B cell (primary cell): ENCODE measurements at regions not wholly inside any gene's neighbourhood (a gene's known extent, or its start where the extent isn't known, plus 50 kb on each side); places are given as distances from the start of the nearest gene placed in this dataset.

Experiments used
- ATAC-seq: fragments of 200-7000 bp; cut with Tn5 transposase; one replicate; pipeline ENCODE4 v1.10.0; 2021; ENCODE audit warnings: low read depth, mild to moderate bottlenecking, moderate number of reproducible peaks, moderate library complexity
- CTCF ChIA-PET: fragments of 350-600 bp; sonication (Branson Sonifier 250); formaldehyde crosslinking; loops from one replicate; lab custom pipeline; 2021; ENCODE audit warnings: antibody characterized with exemption, inconsistent platforms; lab: Charles Lee
- POLR2A ChIA-PET: fragments of 350-600 bp; sonication (Branson Sonifier 250); formaldehyde crosslinking; loops from one replicate; lab custom pipeline; 2021; ENCODE audit warnings: antibody characterized with exemption; lab: Charles Lee
- DNase-seq: peaks from one replicate; pipeline ENCODE4 v3.0.0; 2013
- H2AFZ ChIP-seq: 2 replicates; pipeline ENCODE4 v1.6.1; 2012; ENCODE audit warnings: mild to moderate bottlenecking, low read depth, low read length; ENCODE audit not compliant: insufficient read depth, poor library complexity, severe bottlenecking
- H3K27ac ChIP-seq, 2 donors: 1 replicate in 1 of 2; 2 replicates in 1 of 2; pipeline ENCODE4 v1.5.1; 2012 to 2013; ENCODE audit warnings: low read length in 2 of 2, mild to moderate bottlenecking in 2 of 2, moderate library complexity in 1 of 2
- H3K27me3 ChIP-seq, 4 experiments: fragments of 200-600 bp in 1 of 4; sonication (generic) in 1 of 4; replicated peaks in 1 of 4; 1 replicate in 2 of 4; 2 replicates in 2 of 4; pipeline versions ENCODE4 v1.6.1 to v1.7.0; 2013 to 2016; ENCODE audit warnings: low read length in 3 of 4, mild to moderate bottlenecking in 2 of 4, mixed read lengths in 1 of 4, moderate library complexity in 1 of 4; ENCODE audit not compliant: insufficient read depth in 4 of 4, control insufficient read depth in 3 of 4; ENCODE audit errors: control extremely low read depth in 1 of 4
- H3K36me3 ChIP-seq, 2 experiments: replicated peaks in 1 of 2; 1 replicate in 1 of 2; 2 replicates in 1 of 2; pipeline versions ENCODE4 v1.6.1 to v1.7.1; 2013; ENCODE audit warnings: low read length in 1 of 2; ENCODE audit not compliant: insufficient read depth in 2 of 2, control insufficient read depth in 1 of 2; ENCODE audit errors: control extremely low read depth in 1 of 2, extremely low read depth in 1 of 2
- H3K4me1 ChIP-seq, 2 donors: fragments of 200-600 bp in 1 of 2; sonication (generic) in 1 of 2; 1 replicate in 1 of 2; 2 replicates in 1 of 2; pipeline versions ENCODE4 v1.5.1 to v1.6.1; 2013 to 2017; ENCODE audit warnings: low read length in 2 of 2; ENCODE audit not compliant: control insufficient read depth in 2 of 2, insufficient read depth in 2 of 2
- H3K4me2 ChIP-seq: replicated peaks from 2 replicates; pipeline ENCODE3; 2012; ENCODE audit warnings: mild to moderate bottlenecking, low read depth, low read length; ENCODE audit not compliant: poor library complexity, severe bottlenecking
- H3K4me3 ChIP-seq, 5 experiments: fragments of 200-600 bp in 1 of 5; sonication (generic) in 1 of 5; 1 replicate in 3 of 5; 2 replicates in 2 of 5; pipeline versions ENCODE4 v1.5.1 to v1.7.0; 2011 to 2016; ENCODE audit warnings: low read length in 4 of 5, mild to moderate bottlenecking in 4 of 5, low read depth in 2 of 5, control low read depth in 1 of 5, moderate library complexity in 1 of 5; ENCODE audit not compliant: insufficient read depth in 1 of 5; ENCODE audit errors: control extremely low read depth in 1 of 5, extremely low read depth in 1 of 5
- H3K79me2 ChIP-seq: fragments of 200-600 bp; sonication (generic); one replicate; pipeline ENCODE4 v1.6.0; 2016; ENCODE audit warnings: low read length; ENCODE audit not compliant: control insufficient read depth, insufficient read depth
- H3K9ac ChIP-seq: fragments of 200-600 bp; sonication (generic); 2 replicates; pipeline ENCODE4 v1.6.1; 2017; ENCODE audit warnings: mild to moderate bottlenecking, low read length, moderate library complexity
- H3K9me3 ChIP-seq, 3 donors: one replicate each; pipeline versions ENCODE4 v1.6.1 to v1.7.1; 2013; ENCODE audit warnings: low read length in 2 of 3; ENCODE audit not compliant: control insufficient read depth in 2 of 3, insufficient read depth in 1 of 3; ENCODE audit errors: control extremely low read depth in 1 of 3
- H4K20me1 ChIP-seq: 2 replicates; pipeline ENCODE4 v1.6.0; 2012; ENCODE audit warnings: mild to moderate bottlenecking, low read length; ENCODE audit not compliant: insufficient read depth, control insufficient read depth, poor library complexity, severe bottlenecking
- H3K27ac Mint-ChIP-seq: one replicate; pipeline ENCODE4 v1.8.0; 2021; ENCODE audit warnings: mixed read lengths
- H3K27me3 Mint-ChIP-seq: one replicate; pipeline ENCODE4 v1.8.0; 2021; ENCODE audit warnings: mixed read lengths
- H3K4me1 Mint-ChIP-seq: one replicate; pipeline ENCODE4 v1.8.0; 2021; ENCODE audit warnings: mixed read lengths
- H3K4me3 Mint-ChIP-seq: one replicate; pipeline ENCODE4 v1.8.0; 2021; ENCODE audit warnings: mixed read lengths
- H3K9me3 Mint-ChIP-seq: one replicate; pipeline ENCODE4 v1.8.0; 2022; ENCODE audit warnings: mixed read lengths; ENCODE audit not compliant: insufficient read depth
- CTCF ChIP-seq: fragments of 200-600 bp; IDR thresholded peaks from one replicate; pipeline ENCODE4 v1.8.0; 2022; ENCODE audit warnings: antibody characterized with exemption, mild to moderate bottlenecking
- EZH2 ChIP-seq: IDR thresholded peaks from 2 replicates; pipeline ENCODE4 v1.6.1; 2012; ENCODE audit warnings: borderline replicate concordance, low read depth, mild to moderate bottlenecking, moderate library complexity, low read length; ENCODE audit not compliant: insufficient read depth, poor library complexity, severe bottlenecking
- WGBS: methylation state at CpG from one replicate; pipeline ENCODE4 v1.1.5; 2013; ENCODE audit warnings: missing lambda C conversion rate; ENCODE audit not compliant: insufficient coverage; 5-methylcytosine and 5-hydroxymethylcytosine counted together
- intact Hi-C: fragments of 100-400 bp; cut with micrococcal nuclease; formaldehyde crosslinking; loops from one replicate; pipeline ENCODE4 v1.10.0; 2022

DNA sequence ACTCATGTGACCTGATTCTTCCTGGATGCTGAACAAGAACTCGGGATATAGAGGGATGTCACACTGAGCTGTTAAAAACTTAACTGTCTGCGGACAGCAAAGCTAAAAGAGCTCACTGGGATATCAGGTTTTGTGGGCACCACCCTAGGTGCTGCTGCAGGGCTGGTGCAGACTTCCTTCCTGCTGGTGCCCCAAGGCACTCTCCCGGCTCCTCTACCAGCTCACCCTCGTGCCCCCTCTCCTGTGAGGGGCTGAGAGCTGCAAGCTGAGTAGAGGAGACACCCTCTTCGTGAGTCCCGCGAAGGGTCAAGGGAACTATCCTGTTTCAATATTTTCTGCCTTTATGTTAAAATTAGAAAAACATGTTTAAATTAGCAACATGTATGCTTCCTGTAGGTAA, 1475.7 kb downstream of the EFNB2 start:
- Histone ChIP-seq H3K9ac (no peak overlapping the region), H3K9me3 (peaks cover 0 to 4% (median 0%) of the 10 kb centered on the region in 3 donors), H2AFZ (no peak overlapping the region), H3K27me3 (no peaks in the 10 kb centered on the region), H3K4me1 (no peaks in the 10 kb centered on the region), H3K27ac (no peak overlapping the region), H3K4me2 (no peak overlapping the region), H3K36me3 (no peaks in the 10 kb centered on the region), H3K4me3 (no peak overlapping the region), H4K20me1 (no peaks in the 10 kb centered on the region), H3K79me2 (no peaks in the 10 kb centered on the region)
- TF ChIP-seq EZH2 (no peak), CTCF (no peak)
- no peak overlapping the region for H3K27ac Mint-ChIP-seq
- DNase-seq (no peak), ATAC-seq (no peak)
- POLR2A ChIA-PET: no interaction called here
- H3K4me1 Mint-ChIP-seq: no peaks in the 10 kb centered on the region
- intact Hi-C loops: no loop called here
- CTCF ChIA-PET: no interaction called here
- no peak overlapping the region for H3K4me3 Mint-ChIP-seq
- no peaks in the 10 kb centered on the region for H3K9me3 Mint-ChIP-seq
- no peaks in the 10 kb centered on the region for H3K27me3 Mint-ChIP-seq
- WGBS: 92% methylated on average over 2 of the region's 7 CpGs

DNA sequence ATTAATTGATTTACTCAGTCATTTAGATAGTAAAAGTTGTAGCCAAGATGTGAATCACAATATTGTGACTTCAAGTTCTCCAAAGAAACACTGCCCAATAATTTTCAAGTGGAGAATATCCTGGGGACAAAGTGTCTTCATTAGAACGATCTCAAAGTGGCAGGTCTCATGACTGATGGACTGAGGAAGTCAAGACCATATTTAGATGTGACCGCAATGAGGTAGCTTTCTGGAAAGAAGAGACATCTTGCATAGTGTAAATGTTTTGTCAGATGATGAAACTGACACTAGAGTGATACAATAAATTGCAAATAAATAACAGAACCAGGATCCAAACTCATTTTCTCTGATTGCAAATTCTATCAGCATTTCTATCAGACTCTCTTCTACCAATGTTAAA, 1476.9 kb downstream of the EFNB2 start:
- H3K4me3 Mint-ChIP-seq: no peak overlapping the region
- 64% methylated on average over 2 of the region's 2 CpGs for WGBS

More for the DNA sequence above, 1476.9 kb downstream of the EFNB2 start:
- ChIA-PET CTCF (no interaction called here), POLR2A (no interaction called here)
- H4K20me1 ChIP-seq: no peaks in the 10 kb centered on the region
- no peak for DNase-seq
- TF ChIP-seq CTCF (no peak), EZH2 (no peak)
- H3K27ac Mint-ChIP-seq: no peak overlapping the region
- H3K27me3 ChIP-seq: no peaks in the 10 kb centered on the region
- peaks cover 0 to 4% (median 0%) of the 10 kb centered on the region in 3 donors for H3K9me3 ChIP-seq
- no peaks in the 10 kb centered on the region for H3K79me2 ChIP-seq
- H3K4me1 ChIP-seq: no peaks in the 10 kb centered on the region
- no peak overlapping the region for H3K4me3 ChIP-seq
- no peak for ATAC-seq
- H3K9ac ChIP-seq: no peak overlapping the region
- no peak overlapping the region for H3K4me2 ChIP-seq
- H3K27me3 Mint-ChIP-seq: no peaks in the 10 kb centered on the region
- H2AFZ ChIP-seq: no peak overlapping the region
- H3K4me1 Mint-ChIP-seq: no peaks in the 10 kb centered on the region
- intact Hi-C loops: no loop called here
- H3K36me3 ChIP-seq: no peaks in the 10 kb centered on the region
- H3K9me3 Mint-ChIP-seq: no peaks in the 10 kb centered on the region
- no peak overlapping the region for H3K27ac ChIP-seq
